Daoy (cell line): ENCODE measurements at regions not wholly inside any gene's neighbourhood (a gene's known extent, or its start where the extent isn't known, plus 50 kb on each side); places are given as distances from the start of the nearest gene placed in this dataset.

ENCODE experiments used
- DNase-seq: peaks from one replicate; pipeline ENCODE4 v3.0.0-alpha.2; 2015; ENCODE audit warnings: low read depth

- no peak for DNase-seq
Measured at GRCh38 chr2:241942416-241943208, 73.1 kb downstream of the RTP5 start.

GRCh38 chr2:241943209-241943850, 73.8 kb downstream of the RTP5 start:
- no peak for DNase-seq

GRCh38 chr2:241943961-241944575, 74.5 kb downstream of the RTP5 start:
- no peak for DNase-seq

- no peak for DNase-seq
Measured at GRCh38 chr2:241944821-241945220, 75.3 kb downstream of the RTP5 start.

- no peak for DNase-seq
Measured at GRCh38 chr2:241945311-241945710, 75.8 kb downstream of the RTP5 start.

- no peak for DNase-seq
Measured at GRCh38 chr2:241945803-241946202, 76.3 kb downstream of the RTP5 start.

GRCh38 chr2:241946306-241947003, 76.9 kb downstream of the RTP5 start:
- no peak for DNase-seq

GRCh38 chr2:241947004-241947350, 77.4 kb downstream of the RTP5 start:
- DNase-seq: no peak

- DNase-seq: no peak
Measured at GRCh38 chr2:241947401-241947800, 77.9 kb downstream of the RTP5 start.

GRCh38 chr2:241947876-241948275, 78.3 kb downstream of the RTP5 start:
- DNase-seq: no peak

- DNase-seq: no peak
Measured at GRCh38 chr2:241948299-241948897, 78.9 kb downstream of the RTP5 start.

GRCh38 chr2:241948901-241949735, 79.6 kb downstream of the RTP5 start:
- DNase-seq: no peak

GRCh38 chr2:241949736-241950412, 80.3 kb downstream of the RTP5 start:
- DNase-seq: no peak

GRCh38 chr2:241950413-241951315, 81.1 kb downstream of the RTP5 start:
- DNase-seq: peak; percentile 64

- no peak for DNase-seq
Measured at GRCh38 chr2:241951316-241951700, 81.8 kb downstream of the RTP5 start.

- DNase-seq: no peak
Measured at GRCh38 chr2:241951920-241952319, 82.4 kb downstream of the RTP5 start.

- DNase-seq: no peak
Measured at GRCh38 chr2:241952816-241953215, 83.3 kb downstream of the RTP5 start.

GRCh38 chr2:241953324-241953928, 83.9 kb downstream of the RTP5 start:
- no peak for DNase-seq

- no peak for DNase-seq
Measured at GRCh38 chr2:241956521-241957110, 87.1 kb downstream of the RTP5 start.
